RPMI8226 (cell line): ENCODE measurements at regions not wholly inside any gene's neighbourhood (a gene's known extent, or its start where the extent isn't known, plus 50 kb on each side); places are given as distances from the start of the nearest gene placed in this dataset.

Source experiments
- DNase-seq: peaks from one replicate; pipeline ENCODE4 v3.0.0-alpha.2; 2015

DNA sequence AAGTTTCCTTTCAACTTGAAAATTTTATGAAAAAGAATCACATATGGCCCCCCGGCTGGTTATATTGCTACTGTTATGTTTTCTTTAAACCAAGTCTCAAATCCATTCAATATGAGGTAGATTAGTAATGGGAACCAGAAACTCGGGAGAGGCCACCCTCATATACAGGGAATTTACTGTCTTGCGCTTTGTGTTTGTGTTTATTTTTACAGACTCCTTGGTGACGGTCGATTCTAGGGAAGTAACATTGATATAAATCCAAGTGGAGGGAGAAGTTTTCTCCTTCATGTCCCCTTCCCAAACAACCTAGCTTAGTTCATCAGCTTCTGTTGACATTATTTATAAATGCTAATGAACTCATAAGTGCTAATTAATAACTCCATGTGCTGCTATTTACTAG lies 163.5 kb upstream of the LMO4 start:
- no peak for DNase-seq

DNA sequence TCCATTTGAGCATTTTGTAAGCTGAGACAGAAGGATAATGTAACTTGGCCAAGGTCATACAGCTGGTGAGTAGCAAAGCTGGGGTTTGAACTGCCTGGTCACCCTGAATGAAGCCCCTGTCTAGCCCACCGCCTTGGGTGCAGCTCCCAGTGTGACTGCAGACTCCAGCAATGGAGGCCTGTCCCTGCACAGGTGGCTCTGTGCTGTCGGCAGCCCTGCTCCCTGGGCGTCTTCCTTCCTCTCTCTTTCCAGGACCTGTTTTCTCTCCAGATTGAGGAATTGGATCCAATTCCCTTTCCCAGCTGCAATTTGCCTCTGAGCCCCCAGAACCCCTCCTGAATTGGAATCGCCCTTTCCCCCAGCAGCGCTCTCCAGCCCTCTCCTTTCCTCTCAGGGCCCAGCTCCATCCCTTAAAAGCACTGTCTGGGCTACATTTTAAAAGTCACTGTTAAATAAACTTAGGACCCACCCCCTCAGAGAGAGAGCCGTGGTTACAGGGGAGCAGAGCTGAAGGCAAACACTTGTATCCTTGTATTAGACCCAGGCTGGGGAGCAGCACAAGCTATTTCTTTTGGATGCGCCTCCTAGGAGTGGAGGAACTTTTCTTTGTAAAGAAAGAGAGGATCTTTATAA lies 161.4 kb upstream of the LMO4 start:
- DNase-seq, result no peak

DNA sequence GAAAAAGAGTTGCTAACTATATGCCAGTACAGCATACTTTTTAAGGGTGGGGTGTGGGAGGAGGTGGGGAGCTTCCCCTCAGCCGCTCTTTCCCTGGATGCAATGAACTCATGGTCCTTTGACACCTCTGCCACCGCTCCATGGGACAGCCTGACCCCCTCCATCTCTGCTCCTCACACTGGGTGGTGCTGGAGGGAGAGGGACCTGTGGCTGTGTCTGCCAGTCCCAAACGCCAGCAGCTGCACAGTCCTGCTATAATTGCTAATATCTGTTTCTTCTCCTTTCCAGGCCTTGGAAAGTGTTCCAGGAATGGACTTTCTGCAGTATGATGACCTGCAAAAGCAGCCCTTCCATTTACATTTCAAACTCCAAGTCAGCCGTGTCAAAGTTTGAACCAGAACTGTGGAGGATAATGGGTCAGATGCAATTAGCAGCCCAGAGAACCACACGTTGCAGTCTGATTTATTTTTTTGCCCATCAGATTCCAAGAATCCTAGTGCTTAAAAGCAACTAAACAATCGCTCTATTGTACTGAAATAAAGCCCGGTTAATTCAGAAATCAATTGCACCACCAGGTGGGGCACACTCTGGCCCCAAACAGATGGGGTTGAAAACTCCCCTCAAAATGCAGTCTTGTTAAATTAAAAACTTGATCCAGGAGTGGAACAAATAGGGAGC lies 160.7 kb upstream of the LMO4 start:
- no peak for DNase-seq

DNA sequence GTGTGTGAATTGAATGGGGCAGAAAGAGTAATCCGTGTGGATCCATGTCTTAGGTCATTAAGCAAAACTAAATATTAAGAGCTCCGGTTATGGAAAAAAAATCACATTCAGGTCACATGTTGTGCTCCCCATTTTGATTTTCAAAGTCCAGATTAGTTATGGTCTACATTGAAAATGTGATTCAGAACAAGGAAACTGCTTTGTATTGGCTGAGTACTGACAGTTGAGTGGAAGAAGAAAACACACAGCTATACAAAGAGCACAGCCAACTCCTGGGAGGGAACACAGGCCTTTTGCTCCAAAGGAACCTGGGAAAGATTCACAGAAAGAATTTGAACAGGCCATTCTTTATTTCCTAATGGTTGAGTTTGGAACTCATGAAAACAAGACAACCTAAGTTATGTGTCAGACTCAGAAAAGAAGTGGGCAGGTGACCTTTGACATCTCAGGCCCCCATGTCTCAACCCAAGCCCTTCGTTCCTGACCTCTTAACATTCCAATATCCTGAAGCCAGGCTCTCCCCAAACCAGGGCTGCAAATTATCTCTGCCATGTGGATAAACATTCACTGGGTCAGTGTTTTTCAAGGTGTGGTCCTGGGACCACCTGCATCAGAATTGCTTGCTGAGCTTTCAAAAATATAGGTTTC lies 159.3 kb upstream of the LMO4 start:
- no peak for DNase-seq

DNA sequence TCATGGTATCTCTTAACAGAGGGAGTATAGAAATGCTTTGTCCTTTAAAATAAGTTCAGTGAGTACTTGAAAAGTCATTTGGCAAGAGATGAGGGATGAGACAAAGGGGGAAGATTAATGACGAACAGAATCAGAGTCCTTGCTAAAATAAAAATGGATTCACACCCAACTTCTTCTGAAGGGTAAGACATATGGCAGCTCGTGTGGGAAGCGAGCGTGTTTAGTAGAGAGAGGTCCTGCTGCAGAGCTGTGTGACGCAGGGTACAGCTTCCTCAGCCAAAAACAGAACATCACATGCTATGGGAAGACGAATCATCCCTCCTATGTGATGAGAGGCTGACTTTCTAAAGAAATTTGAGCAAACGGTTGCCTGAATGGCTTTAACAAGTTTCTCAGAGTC lies 158.5 kb upstream of the LMO4 start:
- no peak for DNase-seq

DNA sequence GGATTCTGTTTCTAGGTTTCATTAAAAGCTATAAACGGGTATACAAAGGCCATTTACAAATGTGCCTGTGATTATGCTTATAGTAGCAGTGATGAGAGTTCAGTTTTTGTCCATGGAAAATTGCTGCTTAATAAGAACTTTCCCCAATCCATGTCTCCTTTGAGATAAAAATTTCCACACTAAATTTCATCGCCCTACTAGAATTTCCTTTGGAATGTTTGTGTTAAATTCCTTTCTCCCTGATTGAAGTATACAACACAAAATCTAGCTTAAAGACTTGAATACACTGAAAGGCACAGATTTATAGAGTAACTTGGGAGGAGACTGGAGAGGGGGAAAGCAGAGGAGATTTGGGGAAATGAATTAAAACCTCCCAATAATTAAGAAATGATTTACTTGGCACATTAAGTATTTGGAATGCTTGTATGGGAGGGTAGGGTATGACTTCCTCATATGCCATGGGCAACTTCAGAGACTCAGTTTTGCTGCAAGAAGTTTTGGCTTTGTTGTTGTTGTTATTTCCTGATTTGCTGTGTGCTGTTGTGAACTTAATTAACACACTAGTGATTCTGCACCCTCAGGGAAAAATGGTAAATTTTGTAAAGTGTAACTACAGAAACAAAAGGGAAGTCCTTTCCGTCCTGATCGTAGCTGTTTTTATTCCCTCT lies 157.6 kb upstream of the LMO4 start:
- DNase-seq, result no peak

DNA sequence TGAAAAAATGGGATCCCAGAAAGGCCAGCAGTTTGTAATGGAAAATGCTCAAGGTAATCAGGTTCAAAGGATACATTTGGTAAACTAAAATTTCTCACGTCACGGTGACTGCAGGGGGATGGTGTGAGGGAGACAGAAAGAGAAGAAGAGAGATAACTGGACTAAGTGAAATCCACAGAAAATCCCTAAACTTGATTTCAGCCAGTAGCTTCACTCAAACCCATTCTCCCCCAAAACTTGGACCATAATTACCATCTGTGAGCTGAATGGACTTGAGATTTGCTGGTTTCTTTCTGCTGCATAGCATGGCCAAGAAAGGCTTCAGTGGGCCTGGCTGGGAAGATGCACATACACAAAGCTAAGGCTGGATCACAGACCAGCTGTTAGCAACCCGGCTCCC lies 155.4 kb upstream of the LMO4 start:
- no peak for DNase-seq

DNA sequence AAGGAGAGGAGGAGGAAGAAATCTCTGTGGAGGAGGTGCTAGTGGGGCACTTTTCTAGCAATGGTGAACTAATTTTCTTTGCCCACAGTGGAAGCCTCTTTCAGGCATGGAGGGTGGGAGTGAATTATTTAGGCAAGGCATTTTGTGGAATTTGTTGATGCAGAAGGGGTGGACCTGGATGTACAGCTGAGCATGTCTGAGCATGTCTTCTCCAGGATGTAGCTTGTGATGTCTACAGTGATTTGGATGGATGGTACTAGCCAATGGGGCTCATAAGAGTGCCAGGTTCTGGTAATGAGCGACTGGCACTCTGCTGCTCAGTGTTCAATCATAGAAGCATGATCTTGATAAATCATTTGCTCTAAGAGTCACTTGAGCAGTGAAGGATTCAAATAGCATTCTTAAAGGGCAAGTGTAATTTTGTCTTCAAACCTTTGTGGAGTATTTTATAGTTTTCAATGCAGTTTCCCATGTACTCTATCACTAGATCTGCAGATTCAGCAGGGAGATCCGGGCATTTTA lies 153.9 kb upstream of the LMO4 start:
- DNase-seq, result no peak

DNA sequence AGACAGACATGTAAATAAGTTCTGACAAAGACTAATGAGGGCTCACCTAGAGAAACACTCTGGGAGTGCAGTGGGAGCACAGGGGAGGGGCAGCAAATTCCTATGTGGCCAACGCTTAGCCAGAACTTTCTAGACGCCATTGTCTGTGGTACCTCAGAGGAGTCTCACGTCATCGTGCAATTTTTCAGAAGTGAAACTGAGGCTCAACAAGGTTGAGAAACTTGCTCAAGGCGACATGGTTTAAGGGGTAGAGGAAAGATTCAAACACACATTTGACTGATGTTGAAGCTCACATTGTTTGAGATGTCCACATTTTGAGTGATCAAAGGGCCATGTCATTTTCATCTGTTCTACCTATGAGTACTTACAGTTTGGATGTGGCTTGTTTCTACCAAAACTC lies 152.6 kb upstream of the LMO4 start:
- no peak for DNase-seq

DNA sequence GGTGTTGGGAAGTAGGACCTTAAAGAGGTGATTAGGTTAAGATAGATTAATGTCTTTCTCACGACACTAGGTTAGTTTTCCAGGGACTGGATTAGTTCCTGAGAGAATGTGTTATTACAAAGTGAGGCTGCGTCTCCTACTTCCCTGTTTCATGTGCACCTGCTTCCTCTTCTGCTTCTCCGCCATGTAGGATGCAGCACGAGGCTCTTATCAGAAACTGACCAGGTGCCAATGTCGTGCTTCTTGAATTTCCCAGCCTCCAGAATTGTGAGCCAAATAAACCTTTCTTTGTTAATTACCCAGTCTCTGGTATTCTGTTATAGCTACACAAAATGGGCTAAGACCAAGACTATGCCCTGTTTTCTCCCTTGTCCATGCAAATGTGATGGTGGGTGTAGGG lies 152.2 kb upstream of the LMO4 start:
- no peak for DNase-seq

DNA sequence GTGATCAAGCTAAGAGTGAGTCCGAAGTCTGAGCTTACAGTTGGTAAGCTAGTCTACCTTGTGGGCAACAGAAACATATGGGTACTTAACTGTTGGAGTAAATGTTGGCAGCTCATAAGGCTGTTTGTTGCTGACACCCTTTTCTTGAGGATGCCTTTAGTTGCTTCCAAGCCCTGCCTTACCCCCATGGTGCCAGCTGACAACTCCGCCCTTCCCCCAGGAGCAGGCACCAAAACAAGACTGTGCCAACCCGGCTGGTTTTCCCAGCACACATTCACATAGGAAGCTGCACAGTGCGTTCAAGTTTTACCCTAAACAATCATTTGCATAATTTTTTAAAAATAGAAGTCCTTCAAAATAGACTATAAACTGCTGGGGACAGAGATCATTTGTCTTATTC lies 150.2 kb upstream of the LMO4 start:
- no peak for DNase-seq

DNA sequence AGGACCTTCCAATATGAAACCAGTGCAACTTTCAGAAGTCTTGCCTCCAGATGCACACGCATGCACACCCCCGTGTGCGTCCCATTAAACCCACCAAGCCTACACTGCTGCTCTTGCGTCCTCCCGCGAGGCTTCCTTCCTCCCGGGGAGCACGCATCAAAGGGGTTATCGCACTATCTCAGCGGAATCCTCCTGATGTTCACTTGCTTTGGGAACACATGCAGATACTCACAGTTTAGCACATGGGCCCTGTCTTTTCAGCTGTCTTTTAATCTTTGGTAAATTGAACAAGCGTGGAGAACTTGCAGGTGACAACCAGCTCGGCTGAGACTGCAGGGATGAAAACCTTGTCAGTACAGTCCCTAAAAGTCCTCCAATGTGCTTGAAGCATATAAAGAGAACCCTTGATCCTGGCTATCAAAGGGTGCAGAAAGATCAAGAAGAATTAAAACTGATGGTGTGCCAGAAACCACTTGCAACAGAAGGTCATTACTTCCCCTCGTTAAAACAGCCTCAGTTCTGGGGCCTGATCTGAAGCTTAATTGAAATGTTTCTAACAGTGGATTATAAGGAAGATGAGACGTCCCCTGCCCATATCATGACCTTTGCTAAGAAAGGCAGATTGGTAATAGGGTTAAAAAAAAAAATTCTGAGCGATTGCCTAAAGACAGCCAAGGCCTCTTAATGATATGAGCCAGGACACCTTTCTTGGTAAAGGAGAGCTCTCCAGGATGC lies 149.4 kb upstream of the LMO4 start:
- DNase-seq, result no peak

DNA sequence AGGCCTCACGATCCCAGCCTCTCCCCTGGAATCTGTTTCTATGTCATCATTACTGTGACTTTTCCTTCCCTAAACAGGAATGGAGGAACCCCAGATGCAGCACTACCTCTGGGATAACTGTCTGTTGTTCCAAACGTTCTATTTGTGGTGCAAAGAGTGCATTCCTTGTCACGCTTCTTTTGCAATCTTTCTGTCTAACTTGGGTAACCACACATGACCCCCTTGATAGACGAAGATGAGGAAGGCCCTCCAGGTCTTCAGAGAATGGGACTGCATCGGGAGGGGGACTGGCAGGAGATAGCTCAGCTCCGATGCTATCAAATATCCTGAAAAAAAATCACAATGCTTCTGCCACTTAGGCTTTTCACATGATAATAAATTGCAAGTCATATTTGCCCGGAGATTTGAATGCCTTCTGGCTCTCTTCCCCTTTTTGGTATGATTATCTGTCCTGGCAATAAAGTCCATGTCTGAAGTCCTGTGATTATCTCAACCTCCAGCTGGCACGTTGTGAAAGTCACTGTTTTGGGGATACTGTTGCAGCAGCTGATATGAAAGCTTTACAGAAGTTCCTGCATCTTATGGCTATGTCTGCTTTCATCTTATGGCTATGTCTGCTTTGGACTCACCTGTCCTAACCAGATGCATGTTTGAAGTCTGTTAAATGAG lies 148.7 kb upstream of the LMO4 start:
- DNase-seq, result no peak

DNA sequence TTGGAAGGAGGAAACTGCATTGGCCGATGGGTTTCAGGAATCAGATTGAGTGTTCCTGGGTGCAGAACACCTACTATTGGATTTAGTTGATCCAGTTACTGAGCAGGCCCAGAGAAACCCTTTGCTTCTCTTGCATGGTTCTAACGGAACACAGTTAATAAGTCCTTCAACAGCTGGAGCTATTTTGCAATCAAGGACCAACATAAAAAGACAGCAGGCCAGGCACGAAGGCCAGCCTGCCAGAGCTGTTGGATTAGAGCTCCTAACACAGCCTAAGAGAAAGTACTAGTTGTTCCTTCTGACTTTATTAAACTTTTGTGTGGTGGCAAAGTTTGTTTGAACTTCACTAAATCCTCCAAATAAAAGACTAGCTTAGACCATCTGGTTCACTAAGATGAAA lies 148.0 kb upstream of the LMO4 start:
- no peak for DNase-seq

DNA sequence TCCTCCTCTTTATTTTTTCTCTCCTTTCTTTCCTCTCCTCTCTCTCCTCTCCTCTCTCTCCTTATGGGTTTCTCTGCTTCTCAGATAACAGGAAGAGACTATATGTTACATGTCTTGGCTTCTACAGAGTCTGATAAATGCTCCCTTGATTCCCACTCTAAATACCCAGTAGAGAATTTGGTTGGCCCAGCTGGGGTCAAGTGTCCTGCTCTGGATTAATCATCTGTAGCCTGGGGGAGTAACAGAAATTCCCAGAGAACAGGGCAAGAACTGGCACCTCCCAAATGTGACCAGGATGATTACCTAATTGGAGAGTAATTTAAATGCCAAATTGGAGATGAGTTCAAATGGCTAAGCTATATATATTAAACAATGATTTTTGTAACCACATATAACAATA lies 146.1 kb upstream of the LMO4 start:
- no peak for DNase-seq

DNA sequence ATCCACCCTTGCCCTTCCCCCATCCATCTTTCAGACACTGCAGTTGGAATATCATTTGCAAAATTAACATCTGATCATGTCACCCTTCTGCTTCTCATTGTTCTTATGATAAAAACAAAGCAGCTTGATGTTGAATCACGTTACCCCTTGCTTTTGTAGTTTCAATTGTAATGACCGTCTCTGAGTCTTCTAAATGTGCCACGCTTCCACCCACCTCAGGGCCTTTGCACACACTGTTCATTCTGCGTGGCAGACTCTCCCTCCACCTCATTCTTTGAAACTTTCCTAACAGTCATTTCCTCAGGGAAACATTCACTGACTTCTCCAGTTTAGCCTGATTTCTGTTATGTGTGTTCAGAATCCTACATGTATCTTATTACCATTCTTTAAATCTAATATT lies 143.6 kb upstream of the LMO4 start:
- no peak for DNase-seq

DNA sequence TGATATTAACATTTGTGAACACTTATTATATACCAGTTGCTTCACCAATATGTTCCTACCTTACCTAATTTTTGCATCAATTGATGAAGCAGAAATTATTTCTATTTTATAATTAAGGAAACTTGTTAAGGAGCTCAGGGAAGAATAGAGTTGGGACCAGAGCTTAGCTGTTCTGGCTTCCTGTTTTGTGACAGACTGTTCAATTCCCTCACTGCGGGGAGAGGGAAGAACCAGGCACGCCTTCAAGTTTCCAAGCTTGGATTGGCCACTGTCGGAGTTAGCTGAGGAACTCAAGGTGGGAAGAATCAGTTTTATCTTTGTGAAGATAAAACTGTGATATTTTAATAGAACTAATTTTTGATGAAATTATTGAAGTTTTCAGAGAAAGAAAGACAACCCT lies 142.3 kb upstream of the LMO4 start:
- no peak for DNase-seq

DNA sequence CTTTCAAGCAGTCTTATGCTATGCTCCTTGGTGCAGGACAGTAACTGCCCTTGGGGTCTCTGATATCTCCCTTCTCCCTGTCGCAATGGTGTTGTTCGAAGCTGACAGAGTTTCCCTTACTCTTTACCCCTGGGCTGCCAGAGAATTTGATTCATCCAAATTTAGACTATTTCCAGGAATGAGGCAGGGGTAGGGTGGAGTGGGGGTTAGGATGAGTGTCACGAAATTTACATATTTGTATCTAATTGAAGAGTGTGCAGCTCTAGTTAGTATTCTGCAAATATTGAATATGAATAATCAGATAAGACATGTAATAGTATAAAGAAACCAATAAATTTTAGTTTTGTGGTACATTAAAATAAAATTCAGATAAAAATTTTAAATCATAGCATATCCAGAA lies 140.0 kb upstream of the LMO4 start:
- no peak for DNase-seq

DNA sequence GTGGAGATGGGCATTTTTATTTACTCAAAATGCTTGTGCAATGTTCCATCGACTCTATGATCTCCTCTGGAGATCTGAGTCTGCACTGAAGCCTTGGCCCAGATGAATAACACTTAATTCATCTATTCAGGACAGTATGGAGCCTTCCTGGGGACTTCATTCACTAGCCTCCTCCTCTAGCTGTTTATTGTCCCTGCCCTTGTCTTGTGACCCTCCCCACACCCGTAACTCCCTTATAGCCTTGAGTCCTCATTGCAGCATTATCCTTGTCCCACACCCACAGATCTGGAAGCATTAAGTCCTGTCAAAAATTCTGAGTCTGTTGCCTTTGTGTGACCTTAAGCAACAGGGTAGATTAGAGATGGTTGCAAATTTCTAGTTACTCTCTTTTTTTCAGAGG lies 138.3 kb upstream of the LMO4 start:
- no peak for DNase-seq

DNA sequence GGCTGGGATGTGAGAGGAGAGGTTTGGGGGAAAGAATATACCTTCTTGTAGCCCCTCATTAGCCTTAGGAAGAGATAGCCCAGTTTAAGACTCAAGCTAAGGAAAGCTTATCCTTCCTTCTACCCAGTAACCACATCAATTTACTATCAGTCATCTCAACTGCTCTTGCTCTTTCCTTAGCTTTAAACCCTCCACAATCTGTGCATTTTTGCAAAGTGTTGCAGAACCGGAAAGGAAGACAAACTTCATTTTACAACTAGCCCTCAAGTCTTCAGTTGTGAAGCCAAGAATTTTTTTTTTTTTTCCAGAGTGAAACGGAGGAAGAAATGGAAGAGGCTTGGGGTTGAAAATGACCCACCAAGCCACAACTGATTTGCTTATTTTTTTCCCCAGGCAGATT lies 137.0 kb upstream of the LMO4 start:
- DNase-seq, result no peak

DNA sequence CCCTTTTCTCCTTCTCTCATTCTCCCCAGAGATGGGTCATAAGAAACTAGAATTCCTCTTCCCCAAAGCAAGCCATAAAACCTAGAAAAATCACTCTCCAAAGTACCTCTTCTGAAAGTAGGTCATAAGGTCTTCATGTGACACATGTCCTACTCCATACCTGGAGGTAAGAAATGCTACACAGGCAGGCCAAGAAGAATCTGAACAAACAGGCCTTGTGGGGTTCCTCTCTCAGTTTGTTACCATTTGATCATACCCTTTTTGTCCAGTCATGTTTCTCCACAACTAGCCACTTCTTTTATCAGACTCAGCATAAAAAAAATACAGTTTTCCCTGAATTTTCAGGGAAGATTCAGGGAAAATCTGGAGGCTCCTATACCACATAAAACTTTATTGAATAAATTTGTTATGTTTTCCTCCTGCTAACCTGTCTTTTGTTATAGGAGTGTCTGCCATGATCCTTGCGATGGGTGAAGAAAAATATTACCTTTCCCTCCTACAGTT lies 134.4 kb upstream of the LMO4 start:
- DNase-seq, result no peak

DNA sequence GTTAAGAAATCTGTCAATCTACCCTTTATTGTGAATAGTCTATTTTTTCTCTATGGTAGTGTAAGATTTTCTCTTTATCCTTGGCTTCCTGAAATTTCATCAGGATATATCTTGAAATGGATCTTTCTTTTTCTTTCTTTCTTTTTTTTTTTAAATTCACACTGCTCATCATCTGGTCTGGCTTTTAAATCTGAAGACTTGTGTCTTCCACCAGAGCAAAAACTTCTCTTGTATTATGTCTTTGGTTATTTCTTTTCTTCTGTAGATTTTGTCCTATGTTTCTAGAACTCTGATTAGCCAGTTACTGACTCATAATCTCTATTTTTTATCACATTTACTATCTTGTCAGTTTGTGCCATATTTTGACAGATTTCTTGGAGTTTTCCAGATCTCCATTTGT lies 133.8 kb upstream of the LMO4 start:
- no peak for DNase-seq
